ENCODE measurements at regions not wholly inside any gene's neighbourhood (a gene's known extent, or its start where the extent isn't known, plus 50 kb on each side); places are given as distances from the start of the nearest gene placed in this dataset.
"Not testable (repeated sequence)": the region's sequence is repeated elsewhere in the genome, so short reads cannot be mapped to it uniquely, and the experiment has no call there.

- no peak for DNase-seq
Observed at GRCh38 chr6:21935142-21935541, 341.6 kb downstream of the SOX4 start.

- DNase-seq = no peak
Observed at GRCh38 chr6:21935561-21936028, 342.0 kb downstream of the SOX4 start.

- DNase-seq = no peak
Observed at GRCh38 chr6:21937466-21937865, 343.9 kb downstream of the SOX4 start.

GRCh38 chr6:21939066-21939465 lies 345.5 kb downstream of the SOX4 start:
- DNase-seq = not testable (repeated sequence)

- DNase-seq = no peak
Observed at GRCh38 chr6:21941926-21942325, 348.4 kb downstream of the SOX4 start.

GRCh38 chr6:21942897-21943296 lies 349.3 kb downstream of the SOX4 start:
- DNase-seq = no peak

GRCh38 chr6:21946298-21946783 lies 350.5 kb downstream of the PRL start:
- DNase-seq = no peak

- DNase-seq = not testable (repeated sequence)
Observed at GRCh38 chr6:21947227-21947626, 349.6 kb downstream of the PRL start.

GRCh38 chr6:21947731-21948386 lies 349.0 kb downstream of the PRL start:
- peak; percentile 8 for DNase-seq

- DNase-seq = no peak
Observed at GRCh38 chr6:21949211-21949801, 347.5 kb downstream of the PRL start.

- DNase-seq = no peak
Observed at GRCh38 chr6:21952367-21952766, 344.5 kb downstream of the PRL start.

- no peak for DNase-seq
Observed at GRCh38 chr6:21953831-21954801, 342.7 kb downstream of the PRL start.

GRCh38 chr6:21955053-21955595 lies 341.7 kb downstream of the PRL start:
- DNase-seq = no peak

- DNase-seq = no peak
Observed at GRCh38 chr6:21955951-21956350, 340.9 kb downstream of the PRL start.

GRCh38 chr6:21958428-21958827 lies 338.4 kb downstream of the PRL start:
- DNase-seq = no peak

GRCh38 chr6:21961226-21961625 lies 335.6 kb downstream of the PRL start:
- DNase-seq = no peak

GRCh38 chr6:21965016-21965415 lies 331.8 kb downstream of the PRL start:
- DNase-seq = no peak

GRCh38 chr6:21965953-21966539 lies 330.8 kb downstream of the PRL start:
- DNase-seq = no peak

- DNase-seq = no peak
Observed at GRCh38 chr6:21967056-21967974, 329.5 kb downstream of the PRL start.

GRCh38 chr6:21968411-21968810 lies 328.4 kb downstream of the PRL start:
- no peak for DNase-seq

- DNase-seq = no peak
Observed at GRCh38 chr6:21969192-21969591, 327.6 kb downstream of the PRL start.

All from GF-D8 (cell line).